Skeletal muscle tissue (tissue), 3 donors: ENCODE measurements at regions not wholly inside any gene's neighbourhood (a gene's known extent, or its start where the extent isn't known, plus 50 kb on each side); places are given as distances from the start of the nearest gene placed in this dataset.

Experiments
- H3K27ac ChIP-seq: one replicate; pipeline ENCODE4 v1.7.0; 2013; ENCODE audit warnings: mild to moderate bottlenecking, low read depth, low read length, inconsistent platforms
- H3K27me3 ChIP-seq, 3 donors: one replicate each; pipeline ENCODE4 v1.7.0; 2013; ENCODE audit warnings: low read length in 3 of 3; ENCODE audit not compliant: control insufficient read depth in 3 of 3, insufficient read depth in 3 of 3
- H3K36me3 ChIP-seq, 3 donors: one replicate each; pipeline ENCODE4 v1.7.0; 2013; ENCODE audit warnings: low read length in 3 of 3; ENCODE audit not compliant: control insufficient read depth in 3 of 3, insufficient read depth in 3 of 3
- H3K4me1 ChIP-seq, 3 donors: one replicate each; pipeline ENCODE4 v1.7.0; 2013; ENCODE audit warnings: low read length in 3 of 3, mild to moderate bottlenecking in 3 of 3; ENCODE audit not compliant: control insufficient read depth in 3 of 3, insufficient read depth in 3 of 3
- H3K4me3 ChIP-seq, 3 donors: one replicate each; pipeline ENCODE4 v1.7.0; 2013; ENCODE audit warnings: low read length in 3 of 3
- H3K9ac ChIP-seq, 3 donors: one replicate each; pipeline ENCODE4 v1.7.0; 2013; ENCODE audit warnings: low read length in 3 of 3, mild to moderate bottlenecking in 3 of 3, moderate library complexity in 2 of 3, low read depth in 1 of 3
- H3K9me3 ChIP-seq, 3 donors: one replicate each; pipeline ENCODE4 v1.7.0; 2013; ENCODE audit warnings: low read length in 3 of 3; ENCODE audit not compliant: control insufficient read depth in 3 of 3
- donor health status: Osteomylitis.

- Histone ChIP-seq H3K9ac (no peak overlapping the region), H3K27me3 (no peaks in the 10 kb centered on the region), H3K36me3 (no peaks in the 10 kb centered on the region), H3K27ac (no peak overlapping the region), H3K9me3 (no peaks in the 10 kb centered on the region), H3K4me3 (no peak overlapping the region), H3K4me1 (no peaks in the 10 kb centered on the region)
These were observed 425.9 kb downstream of the TMA16 start for GRCh38 chr4:163920426-163920825.

- H3K9ac ChIP-seq, result no peak overlapping the region
- no peaks in the 10 kb centered on the region for H3K4me1 ChIP-seq
- no peaks in the 10 kb centered on the region for H3K27me3 ChIP-seq
- no peaks in the 10 kb centered on the region for H3K36me3 ChIP-seq
- H3K27ac ChIP-seq, result no peak overlapping the region
- H3K4me3 ChIP-seq, result no peak overlapping the region
- H3K9me3 ChIP-seq, result no peaks in the 10 kb centered on the region
These were observed 427.8 kb downstream of the TMA16 start for GRCh38 chr4:163922302-163922701.

- Histone ChIP-seq H3K27me3 (no peaks in the 10 kb centered on the region), H3K27ac (no peak overlapping the region), H3K4me1 (no peaks in the 10 kb centered on the region), H3K4me3 (no peak overlapping the region), H3K9ac (no peak overlapping the region), H3K36me3 (no peaks in the 10 kb centered on the region), H3K9me3 (no peaks in the 10 kb centered on the region)
These were observed 428.6 kb downstream of the TMA16 start for GRCh38 chr4:163923092-163923491.

DNA sequence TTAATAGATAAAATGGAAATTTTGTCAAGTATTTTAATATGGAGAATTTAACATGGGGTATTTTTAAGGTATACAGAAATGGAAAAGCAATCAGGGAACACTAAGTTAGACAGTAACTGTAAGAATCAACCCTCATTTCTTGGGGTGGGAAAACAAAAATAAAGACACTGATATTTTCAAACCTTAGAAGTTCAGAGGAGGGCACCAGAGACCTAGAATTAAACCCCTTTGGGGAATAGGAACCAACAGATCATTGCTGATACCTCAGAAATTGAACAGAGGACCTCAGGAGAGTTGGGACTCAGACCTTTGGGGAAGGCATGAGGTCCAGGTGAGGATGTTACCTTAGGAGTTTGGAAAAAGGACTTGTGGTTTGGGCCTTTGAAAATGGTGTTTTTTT lies 435.6 kb downstream of the TMA16 start:
- Histone ChIP-seq H3K27me3 (no peaks in the 10 kb centered on the region), H3K9ac (no peak overlapping the region), H3K9me3 (no peaks in the 10 kb centered on the region), H3K4me3 (no peak overlapping the region), H3K27ac (no peak overlapping the region), H3K36me3 (no peaks in the 10 kb centered on the region), H3K4me1 (no peaks in the 10 kb centered on the region)

GRCh38 chr4:163932504-163932903 lies 438.0 kb downstream of the TMA16 start:
- no peaks in the 10 kb centered on the region for H3K27me3 ChIP-seq
- no peak overlapping the region for H3K9ac ChIP-seq
- no peaks in the 10 kb centered on the region for H3K36me3 ChIP-seq
- no peaks in the 10 kb centered on the region for H3K4me1 ChIP-seq
- H3K27ac ChIP-seq, result no peak overlapping the region
- H3K9me3 ChIP-seq, result no peaks in the 10 kb centered on the region
- H3K4me3 ChIP-seq, result no peak overlapping the region

DNA sequence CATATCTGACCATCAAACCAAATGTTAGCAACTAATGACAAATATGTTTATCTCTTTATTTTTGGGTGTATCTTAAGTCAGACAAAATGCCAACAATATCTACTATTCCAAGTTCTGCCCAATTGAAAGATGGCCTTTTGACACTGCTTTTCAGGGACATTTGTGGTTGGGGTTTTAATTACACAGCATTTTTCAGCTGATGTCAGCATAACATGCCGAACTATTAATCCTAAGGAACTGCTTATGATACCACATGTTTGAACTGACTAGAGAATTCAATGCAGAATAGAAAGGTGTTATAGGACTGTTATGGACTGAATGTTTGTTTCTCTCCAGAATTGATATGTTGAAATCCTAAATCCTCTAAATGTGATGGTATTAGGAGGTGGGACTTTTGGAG lies 445.1 kb downstream of the TMA16 start:
- Histone ChIP-seq H3K9me3 (peaks cover 0 to 6% (median 0%) of the 10 kb centered on the region in 3 donors), H3K36me3 (no peaks in the 10 kb centered on the region), H3K27ac (no peak overlapping the region), H3K27me3 (no peaks in the 10 kb centered on the region), H3K9ac (no peak overlapping the region), H3K4me3 (no peak overlapping the region), H3K4me1 (no peaks in the 10 kb centered on the region)

- Histone ChIP-seq H3K4me1 (no peaks in the 10 kb centered on the region), H3K9ac (no peak overlapping the region), H3K27ac (no peak overlapping the region), H3K4me3 (no peak overlapping the region), H3K27me3 (no peaks in the 10 kb centered on the region), H3K9me3 (peaks cover 0 to 6% (median 0%) of the 10 kb centered on the region in 3 donors), H3K36me3 (no peaks in the 10 kb centered on the region)
These were observed 446.9 kb downstream of the TMA16 start for GRCh38 chr4:163941221-163941905.

DNA sequence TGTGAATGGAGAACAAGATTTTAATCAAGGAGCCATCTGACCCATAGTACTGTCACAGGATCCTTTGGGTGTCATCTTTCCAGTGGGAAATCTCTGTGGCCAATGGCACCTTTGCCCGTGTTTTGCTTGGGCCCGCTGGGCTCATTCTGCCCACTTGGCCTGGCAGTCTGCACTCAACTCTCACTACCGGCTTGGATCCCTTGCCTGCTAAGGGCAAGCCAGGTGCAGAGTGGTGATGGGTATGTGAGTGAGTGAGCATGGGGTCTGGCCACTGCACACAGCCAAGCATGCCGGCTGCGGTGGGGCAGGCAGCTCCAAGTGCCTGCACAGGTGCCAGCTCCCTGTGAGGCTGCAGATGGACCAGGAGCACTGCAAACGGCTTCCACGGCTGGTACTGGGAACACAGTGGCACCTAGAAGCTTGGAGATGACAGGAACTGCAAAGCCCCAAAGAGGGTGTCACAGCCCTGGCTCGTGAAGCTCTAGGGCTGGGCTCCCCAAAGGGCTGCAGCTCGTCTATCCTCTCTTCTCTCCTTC lies 454.5 kb downstream of the TMA16 start:
- H3K27ac ChIP-seq, result no peak overlapping the region
- H3K27me3 ChIP-seq, result no peaks in the 10 kb centered on the region
- H3K9ac ChIP-seq, result no peak overlapping the region
- no peaks in the 10 kb centered on the region for H3K4me1 ChIP-seq
- H3K36me3 ChIP-seq, result no peaks in the 10 kb centered on the region
- H3K4me3 ChIP-seq, result no peak overlapping the region
- no peaks in the 10 kb centered on the region for H3K9me3 ChIP-seq

- H3K9me3 ChIP-seq, result no peaks in the 10 kb centered on the region
- no peaks in the 10 kb centered on the region for H3K4me1 ChIP-seq
- no peak overlapping the region for H3K4me3 ChIP-seq
- no peak overlapping the region for H3K9ac ChIP-seq
- H3K36me3 ChIP-seq, result no peaks in the 10 kb centered on the region
- no peaks in the 10 kb centered on the region for H3K27me3 ChIP-seq
- no peak overlapping the region for H3K27ac ChIP-seq
These were observed 455.6 kb downstream of the TMA16 start for GRCh38 chr4:163949976-163950601.

DNA sequence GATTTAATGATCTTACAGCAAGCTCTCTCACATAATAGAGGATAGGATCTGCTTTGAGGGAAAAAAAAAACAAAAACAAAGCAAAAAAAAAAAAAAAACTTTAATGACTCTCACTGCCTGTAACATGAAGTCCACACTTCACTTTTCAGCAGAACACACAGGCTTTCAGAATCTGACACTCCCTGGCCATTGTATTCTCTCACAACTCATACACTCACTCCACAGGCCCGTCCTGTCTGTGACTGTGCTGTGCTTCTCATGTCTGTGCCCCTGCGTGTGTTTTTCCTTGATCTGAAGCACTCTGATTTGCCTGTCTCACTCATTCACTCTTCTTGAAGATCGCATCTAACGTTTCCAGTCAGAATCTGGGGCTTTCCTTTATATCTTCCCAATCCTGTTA lies 460.8 kb downstream of the TMA16 start:
- Histone ChIP-seq H3K9ac (no peak overlapping the region), H3K9me3 (no peaks in the 10 kb centered on the region), H3K27ac (no peak overlapping the region), H3K36me3 (no peaks in the 10 kb centered on the region), H3K4me1 (no peaks in the 10 kb centered on the region), H3K4me3 (no peak overlapping the region), H3K27me3 (no peaks in the 10 kb centered on the region)
